ENCODE measurements at regions not wholly inside any gene's neighbourhood (a gene's known extent, or its start where the extent isn't known, plus 50 kb on each side); places are given as distances from the start of the nearest gene placed in this dataset.
"Not testable (repeated sequence)": the region's sequence is repeated elsewhere in the genome, so short reads cannot be mapped to it uniquely, and the experiment has no call there.

- no peak for DNase-seq
Observed at GRCh38 chr18:40296717-40297413, 1658.2 kb upstream of the PIK3C3 start.

- no peak for DNase-seq
Observed at GRCh38 chr18:40292985-40293710, 1661.9 kb upstream of the PIK3C3 start.

- no peak for DNase-seq
Observed at GRCh38 chr18:40283560-40283959, 1671.5 kb upstream of the PIK3C3 start.

- DNase-seq: not testable (repeated sequence)
Observed at GRCh38 chr18:40281356-40281755, 1673.7 kb upstream of the PIK3C3 start.

GRCh38 chr18:40274618-40275196 lies 1680.3 kb upstream of the PIK3C3 start:
- DNase-seq: no peak

- DNase-seq: no peak
Observed at GRCh38 chr18:40272630-40273231, 1682.3 kb upstream of the PIK3C3 start.

- no peak for DNase-seq
Observed at GRCh38 chr18:40259115-40259835, 1695.8 kb upstream of the PIK3C3 start.

- no peak for DNase-seq
Observed at GRCh38 chr18:40258311-40258710, 1696.7 kb upstream of the PIK3C3 start.

- no peak for DNase-seq
Observed at GRCh38 chr18:40250236-40250635, 1704.8 kb upstream of the PIK3C3 start.

- no peak for DNase-seq
Observed at GRCh38 chr18:40249390-40250080, 1705.5 kb upstream of the PIK3C3 start.

- DNase-seq: not testable (repeated sequence)
Observed at GRCh38 chr18:40245612-40246011, 1709.4 kb upstream of the PIK3C3 start.

- no peak for DNase-seq
Observed at GRCh38 chr18:40243607-40244006, 1711.4 kb upstream of the PIK3C3 start.

GRCh38 chr18:40235836-40236235 lies 1719.2 kb upstream of the PIK3C3 start:
- DNase-seq: no peak

GRCh38 chr18:40235323-40235722 lies 1719.7 kb upstream of the PIK3C3 start:
- no peak for DNase-seq

- no peak for DNase-seq
Observed at GRCh38 chr18:40233931-40234616, 1721.0 kb upstream of the PIK3C3 start.

- DNase-seq: no peak
Observed at GRCh38 chr18:40222776-40223175, 1732.3 kb upstream of the PIK3C3 start.

GRCh38 chr18:40216856-40217255 lies 1738.2 kb upstream of the PIK3C3 start:
- no peak for DNase-seq

GRCh38 chr18:40215979-40216378 lies 1739.1 kb upstream of the PIK3C3 start:
- DNase-seq: no peak

- no peak for DNase-seq
Observed at GRCh38 chr18:40210696-40211095, 1744.3 kb upstream of the PIK3C3 start.

- no peak for DNase-seq
Observed at GRCh38 chr18:40208958-40209357, 1746.1 kb upstream of the PIK3C3 start.

GRCh38 chr18:40197711-40198110 lies 1757.3 kb upstream of the PIK3C3 start:
- no peak for DNase-seq

- DNase-seq: no peak
Observed at GRCh38 chr18:40186677-40187076, 1768.4 kb upstream of the PIK3C3 start.

Data from hematopoietic multipotent progenitor cell treated with erythropoietin and hydrocortisone succinate and interleukin-3 and kit ligand, for 8 days (in vitro differentiated cells).